DMS 273 (cell line): ENCODE measurements at regions not wholly inside any gene's neighbourhood (a gene's known extent, or its start where the extent isn't known, plus 50 kb on each side); places are given as distances from the start of the nearest gene placed in this dataset.
A peak's percentile ranks its signal among the peaks of the same experiment; 100 is the strongest.

ENCODE experiments used
- DNase-seq: peaks from one replicate; lab custom pipeline; 2025; ENCODE audit not compliant: unreplicated experiment; lab: John Stamatoyannopoulos, UW

DNA sequence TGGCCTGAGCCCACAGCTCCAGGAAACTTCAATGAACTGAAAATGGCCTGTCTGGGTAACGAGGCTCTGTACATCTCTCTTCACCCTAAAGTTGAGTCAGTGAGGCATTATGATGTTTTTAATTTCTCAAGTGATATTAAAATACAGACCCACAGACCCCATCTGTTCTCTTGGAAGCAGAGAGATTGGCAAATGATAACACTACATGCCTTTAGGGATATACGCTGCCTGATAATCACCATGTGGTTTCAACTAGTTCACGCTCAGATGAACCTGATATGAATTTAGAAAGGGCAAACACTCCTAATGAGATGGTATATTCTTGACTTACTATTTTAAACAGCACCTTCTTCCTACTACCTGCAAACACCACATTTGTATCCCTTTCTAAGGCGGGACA lies 127.5 kb downstream of the RFC3 start:
- DNase-seq, result peak; percentile 54

DNA sequence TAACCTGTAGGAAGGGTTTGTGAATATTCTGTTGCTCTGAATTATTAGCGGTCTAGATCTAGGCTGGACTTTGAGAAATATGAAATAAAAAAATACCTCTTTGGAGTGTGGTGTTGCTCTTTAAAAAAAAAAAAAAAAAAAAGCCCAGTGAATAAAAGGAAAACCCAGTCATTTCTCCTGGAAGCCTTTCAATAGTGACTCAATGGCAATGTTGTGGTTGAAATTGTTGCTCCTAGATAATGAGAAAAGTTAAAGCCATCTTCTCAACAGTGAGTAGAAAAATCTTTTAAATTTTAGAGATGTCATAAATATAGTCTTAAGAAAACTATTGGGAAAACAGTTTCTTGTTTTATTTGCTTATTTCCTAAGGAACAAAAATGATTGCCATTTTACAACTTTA lies 135.3 kb downstream of the RFC3 start:
- DNase-seq, result no peak

DNA sequence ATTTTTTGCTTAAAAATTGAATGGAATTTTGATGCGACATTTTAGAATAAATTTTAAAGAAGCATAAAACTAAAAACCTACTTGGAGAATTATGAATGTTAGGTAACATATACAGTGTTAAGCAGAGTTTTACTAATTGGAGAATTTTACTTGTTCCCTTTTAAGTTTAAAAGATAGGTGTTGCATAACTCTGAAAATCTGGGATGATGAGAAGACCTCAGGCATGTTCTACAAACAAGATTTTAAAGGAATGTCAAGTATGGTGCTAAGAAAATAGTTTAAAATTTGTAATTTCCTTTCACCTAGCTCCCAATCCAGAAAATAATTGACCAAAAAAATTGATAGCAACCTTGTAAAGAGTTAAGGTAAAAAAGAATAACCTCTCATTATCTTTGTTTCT lies 135.8 kb downstream of the RFC3 start:
- DNase-seq, result no peak

DNA sequence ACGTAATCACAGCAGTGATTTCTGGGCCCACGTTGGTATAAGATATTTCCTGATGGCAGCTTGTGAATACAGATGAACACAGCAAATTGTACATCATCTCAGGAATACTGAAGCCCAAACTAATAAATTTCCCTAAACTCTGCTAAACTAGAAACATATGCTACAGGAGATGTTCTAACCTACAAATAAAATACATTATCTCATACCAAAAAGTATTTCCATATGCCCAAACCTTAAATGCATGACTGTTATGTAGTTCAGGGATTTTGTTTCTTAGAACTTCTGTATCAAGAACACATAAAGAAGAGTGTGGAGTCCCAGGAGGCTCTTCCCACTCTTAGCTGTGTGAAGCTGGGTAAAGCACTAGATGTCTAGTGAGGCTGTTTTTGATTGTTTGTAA lies 138.4 kb downstream of the RFC3 start:
- no peak for DNase-seq

DNA sequence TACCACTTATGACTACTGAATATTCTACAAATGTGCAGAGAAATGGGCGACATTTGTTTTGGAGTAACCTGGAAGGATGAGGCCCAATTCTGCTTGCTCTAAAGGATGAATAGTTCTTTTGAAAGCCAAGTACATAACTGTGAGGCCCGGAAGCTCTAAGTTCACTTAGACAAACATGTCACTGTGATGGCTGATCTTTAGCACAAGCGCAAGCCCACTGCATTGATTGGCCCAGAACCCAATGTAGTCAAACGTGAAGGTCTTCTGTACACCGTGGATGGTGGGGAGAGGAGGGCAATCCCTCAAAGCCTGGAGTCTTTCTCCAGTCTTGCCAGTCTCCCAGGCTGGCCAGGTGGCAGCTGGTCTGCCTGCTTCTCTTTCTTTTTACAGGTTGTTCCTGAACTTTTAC lies 139.6 kb downstream of the RFC3 start:
- DNase-seq, result no peak

DNA sequence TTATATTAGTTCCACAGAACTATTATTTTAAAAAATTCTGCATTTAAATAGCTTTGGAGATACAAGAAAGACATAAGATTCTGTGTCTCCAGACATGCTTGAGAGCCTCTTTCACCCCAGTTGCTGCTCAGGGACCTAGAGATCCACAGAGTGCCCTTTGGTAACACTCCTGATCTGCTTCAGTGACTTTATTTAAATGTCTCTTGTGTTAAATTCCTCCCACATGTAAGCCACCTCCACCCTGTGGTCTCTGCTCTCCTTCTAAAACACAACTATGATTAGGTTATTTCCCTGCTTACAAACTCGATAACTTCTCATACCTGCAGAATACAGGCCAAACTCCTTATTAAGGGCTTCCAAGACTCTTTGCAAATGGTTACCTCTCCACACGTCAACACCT lies 141.0 kb downstream of the RFC3 start:
- no peak for DNase-seq

DNA sequence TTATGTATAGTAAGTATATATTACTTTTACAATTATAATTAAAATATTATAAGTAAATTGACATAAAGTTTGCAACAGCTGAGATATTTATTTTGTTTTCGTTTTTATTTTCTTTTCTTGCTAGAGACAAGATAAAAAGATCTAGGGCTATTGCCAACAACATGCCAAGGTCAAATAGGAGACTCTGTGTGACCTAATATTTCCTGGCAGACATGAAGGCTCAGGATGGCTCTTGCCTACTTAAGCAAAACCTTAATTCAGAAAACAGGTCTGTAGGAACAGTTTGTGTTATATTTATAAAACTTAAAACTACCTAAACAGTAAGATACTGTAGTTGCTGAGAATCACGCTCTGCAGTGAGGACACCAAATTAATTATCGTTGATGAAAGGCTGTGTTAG lies 145.2 kb downstream of the RFC3 start:
- no peak for DNase-seq

DNA sequence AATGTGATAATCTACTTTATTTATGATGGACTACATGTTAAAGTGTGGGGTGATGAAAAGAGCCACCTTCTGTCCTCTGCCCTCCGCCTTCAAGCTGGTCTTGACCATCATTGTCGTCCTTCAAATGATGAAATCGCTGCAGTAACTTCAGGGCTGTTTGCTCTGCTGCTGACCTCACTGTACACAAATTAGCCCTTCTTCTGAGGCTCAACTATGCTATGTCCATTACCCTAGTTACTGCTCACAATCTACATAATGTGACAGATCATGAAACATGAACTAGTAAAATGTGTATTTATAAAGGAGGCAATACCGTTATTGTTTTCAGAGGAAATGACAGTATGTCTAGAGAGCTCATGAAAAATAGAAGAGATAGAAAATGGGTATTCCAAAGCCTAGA lies 145.9 kb downstream of the RFC3 start:
- DNase-seq, result no peak

DNA sequence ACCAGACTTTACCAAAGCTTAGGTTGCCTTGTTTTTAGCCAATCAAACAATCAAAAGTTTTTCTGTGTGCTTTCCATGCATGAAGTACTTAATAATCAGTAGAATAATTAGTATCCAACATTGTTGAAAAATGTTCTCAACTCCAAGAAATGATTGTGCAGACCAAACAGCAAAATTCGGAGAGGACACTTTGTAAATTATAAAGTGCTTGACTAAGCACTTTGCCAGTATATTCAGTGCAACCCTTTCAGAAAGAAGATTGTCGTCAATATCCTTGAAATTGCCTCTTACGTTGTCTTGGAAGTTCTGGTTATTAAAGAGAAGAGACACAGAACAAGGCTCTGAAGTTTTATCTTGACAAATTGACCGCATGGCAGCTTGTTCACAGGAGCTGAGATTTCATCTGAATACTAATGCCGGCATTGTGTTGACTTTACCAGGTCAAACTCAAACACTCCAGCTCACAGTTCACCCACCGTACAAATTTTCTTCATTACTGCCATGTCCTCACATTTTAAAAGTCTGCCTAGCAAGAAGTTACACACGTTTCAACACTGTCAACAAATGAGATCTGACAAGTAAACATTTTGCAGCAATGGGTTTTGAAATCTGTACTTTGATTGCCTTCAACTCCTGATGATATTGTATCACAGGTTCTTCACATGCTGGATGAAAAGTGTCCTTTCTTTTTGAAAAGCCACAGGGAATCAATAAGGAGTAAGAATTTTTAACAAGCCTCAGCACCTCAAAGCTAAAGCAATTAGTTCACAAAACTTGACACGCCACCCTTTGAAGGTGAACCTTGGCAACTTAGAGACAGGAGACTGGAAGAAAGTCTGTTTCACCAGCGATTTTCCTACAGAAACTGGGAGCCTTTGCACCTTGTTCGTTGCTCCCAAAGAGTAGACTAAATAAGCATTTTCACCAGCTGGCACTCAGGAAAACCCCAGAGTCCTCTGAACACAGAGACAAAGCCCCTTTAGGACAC lies 150.9 kb downstream of the RFC3 start:
- DNase-seq, result no peak

DNA sequence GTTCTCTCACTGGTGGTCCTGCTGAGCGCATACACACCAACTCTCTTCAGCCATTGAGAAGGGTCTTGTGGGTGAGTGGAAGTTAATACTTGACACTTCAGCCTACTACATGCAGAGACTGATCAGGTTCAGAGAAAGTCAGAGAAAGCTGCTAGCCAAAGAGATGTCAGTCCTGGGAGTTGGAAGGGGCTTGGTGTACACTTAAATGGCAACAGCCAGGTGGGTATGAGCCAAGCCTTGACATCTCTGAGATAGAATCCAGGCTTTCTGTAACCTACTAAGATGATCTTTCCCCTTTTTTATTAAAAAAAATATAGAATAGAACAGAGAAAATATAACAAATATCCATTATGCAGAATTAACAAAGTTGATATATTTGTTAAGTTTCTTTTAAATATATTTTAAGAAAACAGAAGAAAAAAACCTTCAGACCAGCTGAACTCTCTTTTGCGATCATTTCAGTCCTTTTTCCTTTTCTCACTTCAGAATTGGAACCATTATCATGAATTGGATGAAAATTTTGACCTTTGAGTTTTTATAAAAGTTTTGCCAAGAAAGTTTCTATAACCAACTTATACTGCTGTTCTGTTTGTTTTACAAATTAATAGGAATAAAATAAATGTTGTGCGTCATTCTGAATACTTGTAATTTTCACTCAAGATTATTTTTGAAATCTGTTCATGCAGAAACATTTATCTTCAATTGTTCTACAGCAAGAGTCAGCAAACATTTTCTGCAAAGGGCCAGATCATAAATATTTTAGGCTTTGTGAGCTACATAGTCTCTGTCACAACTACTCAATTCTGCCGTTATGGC lies 153.0 kb downstream of the RFC3 start:
- DNase-seq, result no peak

DNA sequence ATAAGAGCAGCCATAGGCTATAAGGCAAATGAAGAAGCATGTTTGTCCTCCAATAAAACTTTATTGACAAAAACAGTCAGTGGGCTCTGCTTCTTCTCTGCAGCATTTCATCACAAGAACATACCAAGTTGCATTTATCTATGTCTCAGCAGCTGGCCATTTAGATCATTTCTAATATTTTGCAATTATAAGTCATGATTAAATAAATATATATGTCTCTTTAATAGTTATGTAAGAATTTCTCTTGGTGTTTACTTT lies 153.5 kb downstream of the RFC3 start:
- DNase-seq, result no peak

DNA sequence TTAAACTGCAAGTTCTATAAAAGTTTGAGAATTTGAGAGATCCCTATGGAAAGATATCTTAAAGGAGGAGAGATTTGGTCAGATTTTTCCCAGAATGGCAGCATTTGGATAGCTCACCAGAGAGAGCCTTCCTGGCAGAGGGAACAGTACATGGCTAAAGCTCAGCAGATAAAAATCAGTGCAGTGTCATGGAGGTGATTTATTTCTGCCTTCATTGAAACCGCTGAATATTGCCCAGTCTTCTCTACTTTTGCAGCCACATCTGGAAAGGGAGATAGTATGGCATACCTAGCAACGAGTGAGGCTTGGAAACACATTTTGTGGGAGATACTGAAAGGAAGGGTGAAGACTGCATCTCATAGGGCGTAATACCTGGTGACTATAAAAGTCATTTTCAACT lies 155.2 kb downstream of the RFC3 start:
- DNase-seq, result no peak

DNA sequence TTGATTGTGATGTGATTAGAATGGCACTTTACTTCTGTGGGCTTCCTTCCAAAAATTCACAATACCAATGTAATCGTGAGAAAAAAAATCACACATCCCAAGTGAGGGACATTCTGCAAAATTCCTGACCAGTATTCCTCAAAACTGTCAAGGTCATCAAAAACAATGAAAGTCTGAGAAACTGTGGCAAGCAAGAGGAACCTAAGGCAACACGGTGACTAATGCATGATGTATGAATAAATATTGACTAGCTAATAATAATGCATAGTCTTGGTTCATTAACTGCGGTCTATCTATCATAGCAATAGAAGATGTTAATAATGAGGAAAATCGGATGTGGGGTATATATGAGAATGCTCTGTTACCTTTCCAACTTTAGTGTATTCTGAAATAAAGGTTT lies 159.0 kb downstream of the RFC3 start:
- no peak for DNase-seq

DNA sequence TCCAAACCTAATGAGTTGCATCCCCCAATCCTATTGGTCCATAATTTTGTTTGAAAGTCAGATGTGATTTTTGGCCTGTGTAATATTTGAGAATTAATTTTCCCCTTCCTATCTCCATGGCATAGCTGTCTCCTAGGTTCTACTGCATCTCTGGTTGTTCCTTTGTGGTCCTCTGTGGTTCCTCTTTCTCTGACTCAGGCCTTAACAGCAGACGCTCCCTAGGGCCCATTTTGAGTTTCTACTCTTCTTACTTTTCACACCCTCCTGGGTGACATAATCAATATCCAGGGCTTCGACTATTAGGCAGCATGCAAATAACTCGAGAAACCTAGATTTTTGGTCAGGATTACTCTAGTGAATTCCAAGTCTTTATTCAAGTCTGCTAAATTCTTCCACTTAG lies 160.7 kb downstream of the RFC3 start:
- no peak for DNase-seq

DNA sequence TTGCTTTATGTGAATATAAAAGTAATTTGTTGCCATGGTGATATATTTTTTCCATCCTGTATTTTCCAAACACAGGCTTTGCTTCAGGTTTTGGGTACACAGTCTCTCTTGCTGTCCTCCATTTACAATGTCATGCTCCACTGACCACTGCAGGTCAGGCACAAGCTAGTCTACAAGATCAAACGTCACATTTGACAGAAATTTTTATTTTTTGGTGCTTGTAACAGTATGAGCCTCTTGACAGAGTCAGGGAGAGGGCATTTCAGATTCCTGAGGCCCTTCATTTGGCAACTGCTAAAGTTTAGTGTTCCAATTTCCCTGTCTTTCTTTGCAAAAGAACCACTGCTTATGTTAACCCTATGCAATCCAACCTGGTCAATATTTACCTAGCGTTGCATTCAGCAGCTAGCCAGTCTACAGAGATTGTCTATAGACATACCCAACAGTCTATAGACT lies 175.0 kb downstream of the RFC3 start:
- no peak for DNase-seq

DNA sequence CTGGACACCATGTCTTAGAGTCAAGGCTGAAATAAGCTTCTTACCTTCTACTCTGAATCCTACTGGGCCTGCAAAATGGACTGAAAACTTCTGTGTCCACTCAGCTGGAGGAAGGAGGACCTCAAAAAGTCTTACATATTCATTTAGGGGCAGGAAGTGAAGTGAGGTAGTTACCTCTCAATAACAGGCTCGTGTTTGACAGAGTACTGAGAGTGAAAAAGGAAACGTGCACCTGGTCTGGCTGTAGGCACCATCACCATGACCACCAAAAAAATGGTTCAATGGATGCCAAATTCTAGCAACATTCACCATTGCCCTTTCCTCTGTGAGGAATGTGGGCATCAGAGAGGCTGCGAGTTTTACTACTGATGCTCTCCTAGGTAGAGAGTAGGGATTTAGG lies 176.2 kb downstream of the RFC3 start:
- no peak for DNase-seq

DNA sequence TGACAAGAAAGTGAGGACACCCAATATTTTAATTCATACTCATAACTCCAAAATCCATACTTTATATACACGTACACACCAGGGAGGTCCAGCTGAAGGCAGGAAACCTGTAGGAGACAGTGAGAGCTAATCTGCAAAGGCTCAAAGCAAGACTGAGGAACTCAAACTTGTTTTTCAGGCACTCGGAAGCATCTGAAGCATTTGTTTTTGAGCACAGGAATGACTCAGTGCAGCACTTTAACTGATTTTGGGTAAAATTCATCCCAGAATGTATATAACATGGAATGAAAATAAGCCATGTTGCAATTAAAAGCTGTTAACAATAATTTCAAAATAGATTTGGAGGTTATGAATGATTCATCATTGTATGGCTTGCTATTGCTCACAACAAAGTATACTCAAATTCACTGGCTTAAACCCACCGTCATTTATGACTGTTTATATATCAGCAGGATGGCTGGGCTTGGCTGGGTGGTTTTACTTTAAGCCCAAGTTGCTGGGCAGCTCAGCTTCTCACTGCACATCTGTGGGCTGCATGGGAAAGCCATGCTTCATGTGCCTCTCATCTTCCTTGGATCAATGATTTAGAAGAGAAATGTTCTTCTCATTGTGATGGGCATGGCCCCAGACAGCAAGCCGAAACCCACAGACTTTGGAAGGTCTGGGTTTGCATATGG lies 177.0 kb downstream of the RFC3 start:
- no peak for DNase-seq

DNA sequence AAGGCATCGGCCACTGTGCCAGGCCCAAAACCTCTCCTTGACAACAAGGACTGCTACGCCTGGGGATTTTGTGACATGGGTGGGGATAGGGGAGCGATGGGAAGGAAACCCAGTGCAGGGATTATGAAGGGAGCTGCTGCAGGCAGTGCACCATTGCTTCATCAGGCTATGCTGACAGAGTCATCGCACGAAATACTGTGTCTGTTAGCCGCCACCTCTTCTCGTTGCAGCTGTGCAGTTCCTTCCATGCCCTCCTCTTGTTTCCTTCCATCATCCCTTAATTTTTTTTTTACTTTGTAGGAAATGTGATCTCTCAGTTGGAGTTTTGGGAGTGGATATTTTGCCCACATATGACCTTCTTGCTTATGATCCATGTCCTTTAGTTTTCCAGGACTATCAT lies 178.7 kb downstream of the RFC3 start:
- DNase-seq, result no peak

DNA sequence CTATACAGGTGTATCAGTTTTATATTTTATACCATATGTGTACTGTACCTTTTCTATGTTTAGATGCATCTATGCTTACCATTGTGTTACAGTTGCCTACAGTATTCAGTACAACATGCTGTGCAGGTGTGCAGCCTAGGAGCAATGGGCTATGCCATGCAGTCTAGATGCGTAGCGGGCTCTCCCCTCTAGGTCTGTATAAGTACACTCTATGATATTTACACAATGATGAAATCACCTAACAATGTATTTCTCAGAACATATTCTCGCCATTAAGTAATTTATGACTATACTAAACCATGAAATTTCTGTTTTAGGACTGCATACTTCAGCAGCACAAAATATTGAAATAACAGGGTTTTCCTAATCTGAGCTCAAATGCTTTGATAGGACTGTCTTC lies 179.6 kb downstream of the RFC3 start:
- no peak for DNase-seq

DNA sequence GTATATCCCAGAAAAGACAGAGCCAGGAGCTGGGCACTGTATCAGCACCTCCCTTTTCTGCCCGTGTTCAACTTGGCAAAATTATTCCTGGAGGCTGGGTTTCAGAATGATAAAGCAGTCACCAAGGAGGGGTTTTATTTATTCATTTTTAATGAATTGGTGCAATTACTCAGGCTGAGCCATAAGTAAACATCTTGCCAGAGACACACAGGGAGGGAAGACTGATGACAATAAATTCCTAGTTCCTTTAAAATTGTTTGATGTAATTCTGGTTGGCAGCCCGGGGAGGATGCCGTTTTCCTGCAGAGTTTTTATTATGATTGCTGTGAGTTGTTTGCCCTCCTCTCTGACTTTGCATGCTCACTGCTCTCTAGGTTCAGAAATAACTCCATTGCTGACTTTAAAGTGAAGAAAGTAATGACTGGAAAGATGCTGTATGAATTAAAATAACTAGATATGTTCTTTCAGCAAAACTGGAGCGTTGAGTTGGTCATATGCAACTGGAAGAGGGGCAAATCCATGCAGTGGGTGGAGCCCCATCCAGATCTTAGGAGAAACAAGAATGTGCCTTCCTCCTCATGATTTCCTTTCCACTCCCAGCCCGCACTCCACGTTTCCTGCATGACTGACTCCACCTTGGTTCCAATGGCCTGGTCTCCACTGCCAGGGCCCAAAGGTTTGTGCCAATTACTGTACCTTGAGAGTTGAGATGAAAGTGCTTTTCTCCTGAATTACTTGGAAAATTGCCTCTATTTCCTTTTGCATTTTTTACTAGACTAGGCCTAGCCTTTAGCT lies 182.1 kb downstream of the RFC3 start:
- DNase-seq, result no peak

DNA sequence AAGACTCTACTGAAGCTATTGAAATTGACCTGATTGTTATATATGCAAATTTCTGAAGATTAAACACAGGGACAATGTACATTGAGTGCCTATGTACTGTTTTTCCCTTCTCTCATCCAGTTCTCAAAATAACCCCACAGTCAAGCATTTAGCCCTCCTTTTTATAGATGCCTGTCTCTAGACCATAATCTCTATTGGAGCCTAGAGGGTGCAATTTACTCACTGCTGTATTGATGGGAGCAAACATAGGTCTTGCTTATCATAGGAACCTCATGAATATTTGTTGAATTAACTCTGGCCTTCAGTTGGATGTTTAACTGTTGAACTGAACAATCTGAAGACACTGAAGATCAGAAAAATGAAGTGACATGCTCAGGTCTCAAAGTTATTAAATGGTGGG lies 183.0 kb downstream of the RFC3 start:
- DNase-seq, result no peak
